T-helper 2 cell treated with Interferon-gamma antibody and Interleukin-4, amounts not matched to agents 100 ng/mL and 5 ng/mL, for 36 hours (primary cell): ENCODE measurements at regions not wholly inside any gene's neighbourhood (a gene's known extent, or its start where the extent isn't known, plus 50 kb on each side); places are given as distances from the start of the nearest gene placed in this dataset.

Source experiments
- intact Hi-C: fragments of 100-400 bp; cut with micrococcal nuclease; formaldehyde crosslinking; loops from one replicate; pipeline ENCODE4 v1.15.1; 2023

GRCh38 chr4:136457004-136457403 lies 1075.3 kb downstream of the PCDH18 start:
- intact Hi-C loops = no loop called here

DNA sequence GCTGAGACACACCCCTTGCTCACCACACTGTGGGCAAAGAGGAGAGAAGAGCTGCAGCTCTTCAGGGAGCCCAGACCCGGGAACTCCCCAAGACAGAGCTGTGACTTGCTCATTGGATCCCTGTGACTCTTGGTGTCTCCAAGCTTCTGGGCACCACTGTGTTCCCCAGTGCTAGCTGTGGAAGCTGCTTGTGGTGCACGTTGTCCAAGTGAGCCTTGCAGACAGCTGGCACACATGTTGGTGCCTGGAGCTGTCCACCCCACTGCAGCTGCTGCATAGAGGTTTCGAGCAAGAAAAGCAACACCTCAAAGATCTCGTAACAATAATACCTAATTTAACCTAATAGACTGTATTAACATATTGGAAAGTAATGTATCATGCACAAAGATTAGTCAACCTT lies 1089.3 kb downstream of the PCDH18 start:
- intact Hi-C loops = no loop called here

DNA sequence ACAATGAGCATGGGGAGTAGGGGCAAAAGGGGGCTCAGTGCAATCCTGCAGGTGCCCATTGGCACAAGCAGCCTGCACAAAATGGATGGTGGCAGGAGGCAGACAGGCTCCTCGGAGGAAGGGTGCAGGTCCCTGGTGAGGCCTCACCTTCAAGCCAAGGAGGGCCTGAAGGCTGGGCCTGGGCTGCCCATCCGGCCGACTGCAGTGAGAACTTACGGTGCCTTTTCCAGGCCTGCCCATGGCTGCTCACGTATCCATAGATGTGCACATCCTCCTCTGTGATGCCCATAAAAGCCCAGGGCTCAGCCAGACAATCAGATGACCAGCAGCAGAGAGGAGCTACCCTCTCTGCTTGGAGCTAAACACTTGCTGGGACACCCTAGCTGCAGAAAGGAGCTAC lies 1089.8 kb downstream of the PCDH18 start:
- intact Hi-C loops = no loop called here

DNA sequence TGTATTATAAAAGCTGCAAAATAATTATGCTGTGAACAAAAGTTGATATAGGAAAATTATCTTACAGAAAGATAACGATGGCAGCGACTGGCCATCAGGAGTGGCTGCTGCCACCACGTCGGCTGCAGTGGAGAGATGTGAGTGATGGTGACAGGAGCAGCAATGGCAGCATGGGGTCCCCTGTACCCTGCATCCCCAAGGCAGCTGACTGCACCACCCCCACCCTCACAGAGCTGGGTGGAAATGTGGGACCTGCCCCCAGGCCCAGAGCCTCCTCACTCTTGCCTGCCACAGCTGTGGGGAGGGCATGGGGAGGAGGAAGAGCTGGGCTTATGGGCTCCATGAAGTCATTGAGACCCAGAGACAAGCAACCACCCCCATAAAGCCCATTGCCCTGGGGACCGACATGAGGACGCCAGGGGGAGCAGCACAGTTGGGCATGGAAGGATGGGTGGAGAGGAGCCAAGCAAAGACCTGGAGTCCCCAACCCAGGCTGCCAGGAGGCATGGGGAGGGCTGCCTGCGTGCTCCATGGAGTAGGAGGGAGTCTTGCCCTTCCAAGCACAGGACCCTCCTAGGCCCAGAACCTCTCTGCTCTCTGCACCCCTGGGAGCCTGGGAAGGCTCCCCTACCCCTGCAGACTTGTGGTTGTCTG lies 1090.5 kb downstream of the PCDH18 start:
- intact Hi-C loops = no loop called here

DNA sequence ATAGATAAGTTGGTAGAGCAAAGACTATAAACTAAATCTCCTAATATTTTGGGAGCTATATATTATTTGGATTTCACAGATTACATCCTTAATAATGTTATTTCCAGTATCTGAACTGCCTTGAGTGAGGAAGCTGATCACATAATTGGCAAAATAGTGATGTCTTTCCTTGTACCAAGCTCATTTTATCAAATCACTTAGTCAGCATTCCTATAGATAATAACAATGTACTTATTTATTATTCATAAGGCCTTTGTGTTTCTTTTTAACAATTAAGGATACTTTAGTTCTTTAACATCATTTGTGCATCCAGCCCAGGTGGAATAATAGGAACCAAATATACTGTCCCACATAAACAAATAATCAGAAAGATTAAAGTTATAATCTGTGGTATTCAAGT lies 1093.6 kb downstream of the PCDH18 start:
- intact Hi-C loops = no loop called here

DNA sequence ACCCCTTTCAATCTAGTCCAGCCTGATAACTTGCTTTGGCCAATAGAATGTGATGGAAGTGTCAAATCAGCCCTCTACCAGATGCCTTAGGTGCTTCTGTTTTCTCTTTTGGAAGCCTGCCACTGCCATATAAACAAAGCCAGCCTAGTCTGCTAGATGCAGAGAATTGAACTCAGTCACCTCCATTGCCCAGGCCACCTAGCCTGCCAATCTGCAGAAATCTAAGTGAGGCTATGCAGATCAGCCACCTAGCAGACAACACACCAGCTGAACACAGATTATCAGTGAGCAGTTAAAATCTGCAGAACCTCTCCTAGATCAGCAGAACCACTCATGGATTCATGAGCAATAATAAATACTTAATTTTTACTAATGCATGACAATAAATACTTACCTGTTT lies 1108.2 kb downstream of the PCDH18 start:
- intact Hi-C loops = no loop called here

- intact Hi-C loops = no loop called here
Measured at GRCh38 chr4:136414981-136415380, 1117.3 kb downstream of the PCDH18 start.

- intact Hi-C loops = no loop called here
Measured at GRCh38 chr4:136412708-136413107, 1119.6 kb downstream of the PCDH18 start.

GRCh38 chr4:136400829-136401228 lies 1131.5 kb downstream of the PCDH18 start:
- intact Hi-C loops = no loop called here

GRCh38 chr4:136395212-136395722 lies 1137.0 kb downstream of the PCDH18 start:
- intact Hi-C loops = no loop called here

GRCh38 chr4:136392576-136392975 lies 1139.7 kb downstream of the PCDH18 start:
- intact Hi-C loops = no loop called here

- intact Hi-C loops = no loop called here
Measured at GRCh38 chr4:136390824-136391223, 1141.5 kb downstream of the PCDH18 start.

- intact Hi-C loops = no loop called here
Measured at GRCh38 chr4:136383082-136383481, 1149.2 kb downstream of the PCDH18 start.

DNA sequence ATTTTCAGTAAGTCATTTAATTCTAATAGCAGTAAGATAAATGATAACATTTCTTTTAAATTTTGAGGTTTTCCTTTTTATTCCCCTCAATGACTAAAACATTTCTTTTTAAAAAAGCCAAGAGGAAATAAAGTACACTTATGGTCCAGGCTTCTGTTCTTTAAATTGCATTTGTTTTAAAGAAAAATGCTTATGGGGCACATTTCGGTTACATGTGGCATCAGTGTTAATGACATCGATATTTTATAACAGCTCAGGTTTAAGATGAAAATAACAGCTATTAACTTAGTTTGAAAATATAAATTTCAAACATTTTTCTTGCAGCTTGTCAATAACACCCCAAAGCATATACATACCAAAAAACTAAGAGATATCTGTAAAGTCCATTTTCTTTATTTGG lies 1161.1 kb downstream of the PCDH18 start:
- intact Hi-C loops = no loop called here

- intact Hi-C loops = no loop called here
Measured at GRCh38 chr4:136369073-136369472, 1163.2 kb downstream of the PCDH18 start.

GRCh38 chr4:136357556-136357955 lies 1174.7 kb downstream of the PCDH18 start:
- intact Hi-C loops = no loop called here

GRCh38 chr4:136355970-136356369 lies 1176.3 kb downstream of the PCDH18 start:
- intact Hi-C loops = no loop called here

DNA sequence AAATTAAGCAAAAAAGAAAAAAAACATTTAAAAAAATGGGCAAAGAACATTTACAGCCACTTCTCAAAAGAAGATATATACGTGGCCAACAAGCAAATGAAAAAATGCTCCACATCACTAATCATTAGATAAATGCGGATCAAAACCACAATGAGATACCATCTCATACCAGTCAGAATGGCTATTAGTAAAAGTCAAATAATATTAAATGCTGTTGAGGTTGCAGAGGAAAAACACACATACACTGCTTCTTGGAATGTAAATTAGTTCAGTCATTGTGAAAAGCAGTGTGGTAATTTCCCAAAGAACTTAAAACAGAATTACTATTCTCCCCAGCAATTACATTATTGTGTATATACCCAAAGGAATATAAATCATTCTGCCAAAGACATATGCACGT lies 1189.0 kb downstream of the PCDH18 start:
- intact Hi-C loops = no loop called here

DNA sequence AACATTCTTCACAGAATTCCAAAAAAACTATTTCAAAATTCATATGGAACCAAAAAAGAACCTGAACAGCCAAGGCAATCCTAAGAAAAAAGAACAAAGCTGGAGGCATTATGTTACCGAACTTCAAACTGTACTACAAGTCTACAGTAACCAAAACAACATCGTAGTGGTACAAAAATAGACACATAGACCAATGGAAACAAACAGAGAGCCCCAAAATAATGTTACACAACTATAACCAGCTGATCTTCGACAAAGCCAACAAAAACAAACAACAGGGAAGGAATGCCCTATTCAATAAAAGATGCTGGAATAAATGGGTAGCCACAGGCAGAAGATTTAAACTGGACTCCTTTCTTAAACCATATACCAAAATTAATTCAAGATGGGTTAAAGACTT lies 1189.6 kb downstream of the PCDH18 start:
- intact Hi-C loops = no loop called here

- intact Hi-C loops = no loop called here
Measured at GRCh38 chr4:136337216-136337615, 1195.1 kb downstream of the PCDH18 start.

GRCh38 chr4:136336479-136336878 lies 1195.8 kb downstream of the PCDH18 start:
- intact Hi-C loops = no loop called here

DNA sequence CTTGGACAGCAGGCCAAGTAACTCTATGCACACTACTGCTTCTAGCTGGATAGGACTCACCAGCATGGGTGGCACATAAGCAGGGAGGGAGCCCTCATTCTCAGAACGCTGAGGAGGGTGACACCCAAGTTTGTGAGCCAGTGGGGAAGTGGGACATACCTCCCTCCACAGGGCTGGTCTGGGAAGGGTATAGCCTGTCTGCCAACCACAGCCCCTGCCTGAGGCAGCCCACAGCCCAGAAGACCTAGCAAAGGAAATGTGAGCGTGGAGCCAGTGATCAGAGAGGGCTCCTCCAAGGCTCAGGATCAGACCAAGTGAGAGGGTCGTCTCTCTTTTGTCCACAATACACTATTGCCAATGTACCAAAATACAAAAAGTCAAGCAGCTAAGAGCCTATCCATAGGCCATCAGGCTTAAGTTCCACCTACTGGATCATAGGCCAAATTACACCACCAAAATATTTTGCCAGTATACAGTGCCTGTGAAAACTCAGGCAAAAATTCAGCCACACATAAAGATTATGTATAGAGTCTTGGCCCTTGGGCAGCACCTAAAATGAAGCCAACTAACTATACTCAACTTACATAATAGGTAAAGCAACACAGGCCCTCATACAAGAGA lies 1203.1 kb downstream of the PCDH18 start:
- intact Hi-C loops = no loop called here

DNA sequence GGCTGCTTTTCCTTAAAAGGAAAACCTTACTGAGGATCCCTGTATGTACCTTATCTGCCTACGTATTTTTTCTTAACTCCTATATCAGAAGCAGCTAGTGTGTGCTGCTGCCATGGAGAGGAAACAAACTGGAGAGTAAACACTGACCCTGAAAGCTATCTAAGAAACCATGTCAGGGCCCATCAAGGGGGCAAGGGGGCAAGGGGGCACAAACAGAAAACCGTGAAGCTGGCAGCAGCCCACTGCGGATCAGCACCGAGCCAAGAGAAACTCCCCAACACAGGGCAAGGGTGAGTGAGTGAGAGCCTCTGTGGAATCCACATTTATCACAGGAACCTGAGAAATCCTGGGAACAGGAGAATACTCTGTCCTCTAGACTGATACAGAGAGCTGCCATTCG lies 1204.2 kb downstream of the PCDH18 start:
- intact Hi-C loops = no loop called here
